Spleen (tissue), 7 donors: ENCODE measurements at regions not wholly inside any gene's neighbourhood (a gene's known extent, or its start where the extent isn't known, plus 50 kb on each side); places are given as distances from the start of the nearest gene placed in this dataset.

ENCODE experiments used
- POLR2A ChIP-seq, 3 donors: fragments of 450-650 bp; IDR thresholded peaks; one replicate each; pipeline ENCODE4 v1.5.1; 2017; ENCODE audit warnings: antibody characterized with exemption in 3 of 3, mild to moderate bottlenecking in 1 of 3
- POLR2AphosphoS5 ChIP-seq, 3 donors: sonication (generic); formaldehyde crosslinking; IDR thresholded peaks; one replicate each; pipeline ENCODE4 v1.5.1; 2017; ENCODE audit warnings: antibody characterized with exemption in 3 of 3
- TF ChIP-seq, protein P1 (sequence below), 11 experiments: fragments of 200-600 bp in 7 of 11; fragments of 450-650 bp in 4 of 11; sonication (generic) in 4 of 11; IDR thresholded peaks in 8 of 11; conservative IDR thresholded peaks in 3 of 11; 1 replicate in 7 of 11; 2 replicates in 4 of 11; pipeline versions ENCODE4 v1.4.0 to v1.8.0; 2016 to 2021; ENCODE audit warnings: antibody characterized with exemption in 11 of 11, inconsistent platforms in 4 of 11, mild to moderate bottlenecking in 1 of 11
- donor health status: DM: no; HTN: no; CAD: no; lungs with moderate emphysema.
- donor health status: DM: no; HTN: no; CAD: no.
- donor health status: DM: no; HTN: no; CAD: no.

DNA sequence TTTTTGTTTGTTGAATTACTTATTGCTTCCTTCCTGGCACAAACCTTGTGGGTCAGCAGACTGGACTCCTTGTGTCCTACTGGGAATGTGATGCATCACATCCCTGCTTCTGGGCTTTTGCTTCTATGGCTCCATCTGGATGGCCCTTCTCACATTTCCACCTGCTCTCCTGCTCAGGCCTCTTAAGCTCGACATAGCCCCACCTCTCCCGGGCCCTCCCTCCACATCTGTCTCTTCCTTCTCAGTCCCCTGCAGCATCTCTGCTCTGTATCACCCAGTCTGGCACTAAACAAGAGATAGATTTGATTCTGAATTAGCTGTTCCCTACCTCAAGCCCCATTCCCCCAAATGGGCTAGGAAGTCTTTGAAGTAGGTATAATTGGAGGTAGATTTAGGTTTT lies 356.8 kb downstream of the DHX35 start:
- TF ChIP-seq, protein P1, sequence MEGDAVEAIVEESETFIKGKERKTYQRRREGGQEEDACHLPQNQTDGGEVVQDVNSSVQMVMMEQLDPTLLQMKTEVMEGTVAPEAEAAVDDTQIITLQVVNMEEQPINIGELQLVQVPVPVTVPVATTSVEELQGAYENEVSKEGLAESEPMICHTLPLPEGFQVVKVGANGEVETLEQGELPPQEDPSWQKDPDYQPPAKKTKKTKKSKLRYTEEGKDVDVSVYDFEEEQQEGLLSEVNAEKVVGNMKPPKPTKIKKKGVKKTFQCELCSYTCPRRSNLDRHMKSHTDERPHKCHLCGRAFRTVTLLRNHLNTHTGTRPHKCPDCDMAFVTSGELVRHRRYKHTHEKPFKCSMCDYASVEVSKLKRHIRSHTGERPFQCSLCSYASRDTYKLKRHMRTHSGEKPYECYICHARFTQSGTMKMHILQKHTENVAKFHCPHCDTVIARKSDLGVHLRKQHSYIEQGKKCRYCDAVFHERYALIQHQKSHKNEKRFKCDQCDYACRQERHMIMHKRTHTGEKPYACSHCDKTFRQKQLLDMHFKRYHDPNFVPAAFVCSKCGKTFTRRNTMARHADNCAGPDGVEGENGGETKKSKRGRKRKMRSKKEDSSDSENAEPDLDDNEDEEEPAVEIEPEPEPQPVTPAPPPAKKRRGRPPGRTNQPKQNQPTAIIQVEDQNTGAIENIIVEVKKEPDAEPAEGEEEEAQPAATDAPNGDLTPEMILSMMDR (IDR thresholded peaks at IDR 0.05 in 8 of 11, conservative IDR thresholded peaks at IDR 0.05 in 3 of 11), result no peak
- TF ChIP-seq POLR2A (IDR thresholded peaks at IDR 0.05) (no peak), POLR2AphosphoS5 (IDR thresholded peaks at IDR 0.05) (no peak)
